Smooth muscle cell (in vitro differentiated cells): ENCODE measurements at regions not wholly inside any gene's neighbourhood (a gene's known extent, or its start where the extent isn't known, plus 50 kb on each side); places are given as distances from the start of the nearest gene placed in this dataset.

Experiments used
- DNase-seq: peaks from one replicate; lab custom pipeline; 2025; ENCODE audit not compliant: unreplicated experiment; lab: John Stamatoyannopoulos, UW
- H2AFZ ChIP-seq: fragments of 200-600 bp; sonication (generic); 2 replicates; pipeline ENCODE4 v1.6.0; 2016; ENCODE audit warnings: antibody characterized with exemption, low read depth, mild to moderate bottlenecking
- H3F3A ChIP-seq: fragments of 200-600 bp; sonication (generic); 2 replicates; pipeline ENCODE4 v1.6.0; 2017; ENCODE audit warnings: antibody characterized with exemption, low read depth
- H3K27ac ChIP-seq: fragments of 200-600 bp; sonication (generic); 2 replicates; pipeline ENCODE4 v1.5.1; 2016; ENCODE audit warnings: low read depth, mild to moderate bottlenecking
- H3K27me3 ChIP-seq: fragments of 200-600 bp; sonication (generic); 2 replicates; pipeline ENCODE4 v1.6.1; 2016; ENCODE audit warnings: low read depth, mild to moderate bottlenecking
- H3K36me3 ChIP-seq: fragments of 200-600 bp; sonication (generic); 2 replicates; pipeline ENCODE4 v1.5.1; 2016; ENCODE audit warnings: low read depth
- H3K4me1 ChIP-seq: fragments of 200-600 bp; sonication (generic); 2 replicates; pipeline ENCODE4 v1.5.1; 2016; ENCODE audit warnings: low read depth
- H3K4me2 ChIP-seq: fragments of 200-600 bp; sonication (generic); 2 replicates; pipeline ENCODE4 v1.6.0; 2016; ENCODE audit warnings: mild to moderate bottlenecking
- H3K4me3 ChIP-seq: fragments of 200-600 bp; sonication (generic); 2 replicates; pipeline ENCODE4 v1.5.1; 2016; ENCODE audit warnings: mild to moderate bottlenecking
- H3K79me2 ChIP-seq: fragments of 200-600 bp; sonication (generic); 2 replicates; pipeline ENCODE4 v1.6.0; 2016; ENCODE audit warnings: low read depth, mild to moderate bottlenecking
- H3K9ac ChIP-seq: fragments of 200-600 bp; sonication (generic); 2 replicates; pipeline ENCODE4 v1.6.0; 2016; ENCODE audit warnings: low read depth
- H3K9me3 ChIP-seq: fragments of 200-600 bp; sonication (generic); replicated peaks from 2 replicates; pipeline ENCODE4 v1.5.1; 2016; ENCODE audit warnings: low read depth
- H4K20me1 ChIP-seq: fragments of 200-600 bp; sonication (generic); 2 replicates; pipeline ENCODE4 v1.6.0; 2016; ENCODE audit warnings: low read depth
- CTCF ChIP-seq: fragments of 200-600 bp; sonication (generic); IDR thresholded peaks from 2 replicates; pipeline ENCODE4 v1.5.1; 2017; ENCODE audit warnings: borderline replicate concordance, mild to moderate bottlenecking, antibody characterized with exemption; ENCODE audit not compliant: insufficient read depth, poor library complexity, severe bottlenecking
- WGBS: methylation state at CpG from one replicate; pipeline ENCODE4 v1.1.7; 2016; ENCODE audit warnings: low lambda C conversion rate; 5-methylcytosine and 5-hydroxymethylcytosine counted together

- H3K79me2 ChIP-seq: no peaks in the 10 kb centered on the region
- H3K9me3 ChIP-seq: no peaks in the 10 kb centered on the region
- 58% methylated on average over 4 of the region's 4 CpGs for WGBS
- no peak overlapping the region for H3K9ac ChIP-seq
- H3K27ac ChIP-seq: no peak overlapping the region
- TF ChIP-seq CTCF: no peak
- H4K20me1 ChIP-seq: no peaks in the 10 kb centered on the region
- no peak overlapping the region for H3K4me3 ChIP-seq
- H3K4me2 ChIP-seq: no peak overlapping the region
- H3F3A ChIP-seq: no peaks in the 10 kb centered on the region
- H3K36me3 ChIP-seq: no peaks in the 10 kb centered on the region
- no peak overlapping the region for H2AFZ ChIP-seq
- H3K4me1 ChIP-seq: no peaks in the 10 kb centered on the region
- DNase-seq: no peak
- no peaks in the 10 kb centered on the region for H3K27me3 ChIP-seq
Observed at GRCh38 chr1:94309216-94309615, 71.8 kb upstream of the ARHGAP29 start.

- WGBS: 79% methylated on average over 1 of the region's 1 CpG
- no peak overlapping the region for H3K27ac ChIP-seq
- no peak overlapping the region for H2AFZ ChIP-seq
- no peak overlapping the region for H3K9ac ChIP-seq
- TF ChIP-seq CTCF: no peak
- H3K9me3 ChIP-seq: no peaks in the 10 kb centered on the region
- H3K79me2 ChIP-seq: no peaks in the 10 kb centered on the region
- H3K36me3 ChIP-seq: no peaks in the 10 kb centered on the region
- no peaks in the 10 kb centered on the region for H3F3A ChIP-seq
- H3K4me1 ChIP-seq: no peaks in the 10 kb centered on the region
- no peaks in the 10 kb centered on the region for H4K20me1 ChIP-seq
- H3K27me3 ChIP-seq: no peaks in the 10 kb centered on the region
- no peak overlapping the region for H3K4me3 ChIP-seq
- H3K4me2 ChIP-seq: no peak overlapping the region
- DNase-seq: no peak
Observed at GRCh38 chr1:94306521-94306920, 69.1 kb upstream of the ARHGAP29 start.

- H3K9ac ChIP-seq: no peak overlapping the region
- DNase-seq: no peak
- no peaks in the 10 kb centered on the region for H3K4me1 ChIP-seq
- H3F3A ChIP-seq: no peaks in the 10 kb centered on the region
- TF ChIP-seq CTCF: no peak
- H3K79me2 ChIP-seq: no peaks in the 10 kb centered on the region
- no peaks in the 10 kb centered on the region for H3K9me3 ChIP-seq
- no peak overlapping the region for H3K4me2 ChIP-seq
- H2AFZ ChIP-seq: no peak overlapping the region
- H3K4me3 ChIP-seq: no peak overlapping the region
- 65% methylated on average over 1 of the region's 1 CpG for whole genome bisulfite sequencing
- no peaks in the 10 kb centered on the region for H4K20me1 ChIP-seq
- H3K27me3 ChIP-seq: no peaks in the 10 kb centered on the region
- no peak overlapping the region for H3K27ac ChIP-seq
- H3K36me3 ChIP-seq: no peaks in the 10 kb centered on the region
Observed at GRCh38 chr1:94305704-94306103, 68.3 kb upstream of the ARHGAP29 start.

- Histone ChIP-seq H4K20me1 (no peaks in the 10 kb centered on the region), H3K9ac (no peak overlapping the region), H2AFZ (no peak overlapping the region), H3K27ac (no peak overlapping the region), H3K4me3 (no peak overlapping the region), H3K9me3 (no peaks in the 10 kb centered on the region), H3K4me1 (no peaks in the 10 kb centered on the region), H3K27me3 (no peaks in the 10 kb centered on the region), H3F3A (no peaks in the 10 kb centered on the region), H3K36me3 (no peaks in the 10 kb centered on the region), H3K79me2 (no peaks in the 10 kb centered on the region), H3K4me2 (no peak overlapping the region)
- no peak for TF ChIP-seq CTCF
- WGBS: 97% methylated on average over 1 of the region's 1 CpG
- no peak for DNase-seq
Observed at GRCh38 chr1:94304553-94304952, 67.2 kb upstream of the ARHGAP29 start.
